H9 (cell line): ENCODE measurements at regions not wholly inside any gene's neighbourhood (a gene's known extent, or its start where the extent isn't known, plus 50 kb on each side); places are given as distances from the start of the nearest gene placed in this dataset.

Experiments
- DNase-seq: peaks from one replicate; pipeline ENCODE4 v3.0.0-alpha.2; 2017
- H2AFZ ChIP-seq: one replicate; pipeline ENCODE4 v1.6.1; 2013; ENCODE audit warnings: mild to moderate bottlenecking, low read length, control low read depth, moderate library complexity
- H2AK5ac ChIP-seq: 2 replicates; pipeline ENCODE4 v1.6.1; 2013; ENCODE audit warnings: low read length, control low read depth, mixed read lengths; ENCODE audit not compliant: insufficient read length
- H2BK120ac ChIP-seq: one replicate; pipeline ENCODE4 v1.6.1; 2013; ENCODE audit warnings: low read depth, mild to moderate bottlenecking, low read length, control low read depth, inconsistent platforms; ENCODE audit not compliant: poor library complexity, severe bottlenecking
- H2BK12ac ChIP-seq: 2 replicates; pipeline ENCODE4 v1.6.1; 2013; ENCODE audit warnings: low read length, control low read depth, mixed read lengths, low read depth; ENCODE audit not compliant: insufficient read length
- H2BK15ac ChIP-seq: 2 replicates; pipeline ENCODE4 v1.6.1; 2013; ENCODE audit warnings: low read depth, low read length, control low read depth
- H2BK20ac ChIP-seq: one replicate; pipeline ENCODE4 v1.6.1; 2013; ENCODE audit warnings: low read depth, mild to moderate bottlenecking, low read length, control low read depth, inconsistent platforms; ENCODE audit not compliant: poor library complexity, severe bottlenecking
- H2BK5ac ChIP-seq: 2 replicates; pipeline ENCODE4 v1.6.1; 2013; ENCODE audit warnings: low read length, control low read depth, mixed read lengths; ENCODE audit not compliant: insufficient read length
- H3K14ac ChIP-seq: 2 replicates; pipeline ENCODE4 v1.6.1; 2013; ENCODE audit warnings: low read length, control low read depth; ENCODE audit not compliant: insufficient read depth
- H3K18ac ChIP-seq: 2 replicates; pipeline ENCODE4 v1.6.1; 2013; ENCODE audit warnings: low read depth, mild to moderate bottlenecking, mixed read lengths, low read length, control low read depth; ENCODE audit not compliant: insufficient read length
- H3K23ac ChIP-seq: 2 replicates; pipeline ENCODE4 v1.6.1; 2013; ENCODE audit warnings: low read length, control low read depth, mixed read lengths, low read depth; ENCODE audit not compliant: insufficient read length
- H3K23me2 ChIP-seq: 2 replicates; pipeline ENCODE4 v1.6.1; 2013; ENCODE audit warnings: low read depth, mild to moderate bottlenecking, mixed read lengths, low read length, control low read depth; ENCODE audit not compliant: insufficient read length, poor library complexity, severe bottlenecking
- H3K27ac ChIP-seq: 2 replicates; pipeline ENCODE4 v1.5.1; 2013; ENCODE audit warnings: low read length, control low read depth, mixed read lengths, low read depth; ENCODE audit not compliant: insufficient read length
- H3K27me3 ChIP-seq: 2 replicates; pipeline ENCODE4 v1.6.1; 2013; ENCODE audit warnings: low read length, control low read depth, inconsistent platforms; ENCODE audit not compliant: insufficient read depth
- H3K4ac ChIP-seq: 2 replicates; pipeline ENCODE4 v1.6.1; 2013; ENCODE audit warnings: low read depth, mild to moderate bottlenecking, control low read depth, inconsistent platforms, low read length, moderate library complexity
- H3K4me1 ChIP-seq: 2 replicates; pipeline ENCODE4 v1.6.1; 2013; ENCODE audit warnings: low read length, control low read depth, inconsistent platforms; ENCODE audit not compliant: insufficient read depth
- H3K4me2 ChIP-seq: 2 replicates; pipeline ENCODE4 v1.6.1; 2013; ENCODE audit warnings: low read length, control low read depth, mixed read lengths; ENCODE audit not compliant: insufficient read length, insufficient read depth
- H3K56ac ChIP-seq: 2 replicates; pipeline ENCODE4 v1.6.1; 2013; ENCODE audit warnings: low read depth, mild to moderate bottlenecking, mixed read lengths, low read length, control low read depth; ENCODE audit not compliant: insufficient read length
- H3K79me1 ChIP-seq: 2 replicates; pipeline ENCODE4 v1.6.1; 2013; ENCODE audit warnings: low read depth, mild to moderate bottlenecking, moderate library complexity, low read length, control low read depth, inconsistent platforms; ENCODE audit not compliant: insufficient read depth, poor library complexity, severe bottlenecking
- H3K79me2 ChIP-seq: 2 replicates; pipeline ENCODE4 v1.6.1; 2013; ENCODE audit warnings: low read length, control low read depth, inconsistent platforms; ENCODE audit not compliant: insufficient read depth
- H3K9ac ChIP-seq: 2 replicates; pipeline ENCODE4 v1.6.1; 2013; ENCODE audit warnings: low read length, control low read depth, mixed read lengths; ENCODE audit not compliant: insufficient read length; ENCODE audit errors: extremely low read depth
- H3K9me3 ChIP-seq: one replicate; pipeline ENCODE4 v1.6.1; 2013; ENCODE audit warnings: low read depth, low read length, inconsistent platforms; ENCODE audit not compliant: control insufficient read depth
- H3T11ph ChIP-seq: one replicate; pipeline ENCODE4 v1.6.1; 2013; ENCODE audit warnings: mild to moderate bottlenecking, low read length, control low read depth, inconsistent platforms
- H4K20me1 ChIP-seq: one replicate; pipeline ENCODE4 v1.6.1; 2013; ENCODE audit not compliant: control insufficient read depth, insufficient read length, insufficient read depth
- H4K5ac ChIP-seq: 2 replicates; pipeline ENCODE4 v1.6.1; 2013; ENCODE audit warnings: low read depth, mild to moderate bottlenecking, mixed read lengths, low read length, control low read depth; ENCODE audit not compliant: insufficient read length
- H4K8ac ChIP-seq: replicated peaks from 2 replicates; pipeline ENCODE4 v1.6.1; 2013; ENCODE audit warnings: low read length, control low read depth, mixed read lengths, low read depth; ENCODE audit not compliant: insufficient read length
- H4K91ac ChIP-seq: 2 replicates; pipeline ENCODE4 v1.6.1; 2013; ENCODE audit warnings: low read depth, mild to moderate bottlenecking, moderate library complexity, mixed read lengths, low read length, control low read depth; ENCODE audit not compliant: insufficient read length
- H3K27ac Mint-ChIP-seq, 3 experiments: 2 replicates in 2 of 3; 3 replicates in 1 of 3; pipeline ENCODE4 v1.8.0; 2020 to 2021; ENCODE audit warnings: mixed read lengths in 3 of 3, mild to moderate bottlenecking in 1 of 3, moderate library complexity in 1 of 3
- H3K27me3 Mint-ChIP-seq: 2 replicates; pipeline ENCODE4 v1.8.0; 2021; ENCODE audit warnings: low read depth, mild to moderate bottlenecking, moderate library complexity, mixed read lengths
- H3K36me3 Mint-ChIP-seq, 3 experiments: 2 replicates in 2 of 3; 3 replicates in 1 of 3; pipeline ENCODE4 v1.8.0; 2020 to 2021; ENCODE audit warnings: low read depth in 3 of 3, mixed read lengths in 3 of 3; ENCODE audit not compliant: insufficient read depth in 1 of 3
- H3K4me1 Mint-ChIP-seq, 2 experiments: 2 replicates each; pipeline ENCODE4 v1.8.0; 2020; ENCODE audit warnings: mixed read lengths in 2 of 2
- H3K4me3 Mint-ChIP-seq, 2 experiments: 2 replicates in 1 of 2; 3 replicates in 1 of 2; pipeline ENCODE4 v1.8.0; 2020 to 2021; ENCODE audit warnings: mild to moderate bottlenecking in 2 of 2, mixed read lengths in 2 of 2, moderate library complexity in 1 of 2
- H3K9me3 Mint-ChIP-seq, 2 experiments: 2 replicates in 1 of 2; 3 replicates in 1 of 2; pipeline ENCODE4 v1.8.0; 2020; ENCODE audit warnings: mild to moderate bottlenecking in 2 of 2, mixed read lengths in 2 of 2, moderate library complexity in 1 of 2
- WGBS: extraction: QIAGEN DNeasy Blood & Tissue Kit; methylation state at CpG from one replicate; pipeline ENCODE4 v1.1.7; 2013; ENCODE audit warnings: missing lambda C conversion rate, low lambda C conversion rate, mixed read lengths; ENCODE audit not compliant: insufficient read length; ENCODE audit errors: extremely low coverage; 5-methylcytosine and 5-hydroxymethylcytosine counted together
- TF ChIP-seq, protein P1 (sequence below): fragments of 200-600 bp; sonication (generic); conservative IDR thresholded peaks from 3 replicates; pipeline ENCODE4 v1.8.0; 2021; ENCODE audit warnings: antibody characterized with exemption, mild to moderate bottlenecking

DNA sequence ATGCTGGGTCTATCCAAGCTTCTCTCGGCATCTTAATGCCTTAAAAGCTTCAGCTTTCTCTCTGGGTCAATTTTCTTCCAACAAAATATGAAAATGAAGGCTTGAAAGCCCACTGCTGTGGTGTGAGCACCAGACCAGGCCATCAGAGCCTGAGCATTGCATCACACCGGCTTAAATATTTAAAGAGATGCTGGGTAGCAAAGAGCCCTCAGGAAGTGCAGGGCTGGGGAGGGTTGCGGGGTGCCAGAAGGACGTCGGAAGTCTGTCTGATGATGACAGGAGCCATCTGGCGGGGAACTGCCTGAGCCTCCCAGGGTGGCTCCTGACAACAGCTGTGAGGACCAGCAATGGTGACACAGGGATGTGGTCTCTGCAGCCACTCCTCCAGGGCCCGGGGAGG, 185.5 kb downstream of the OLFM1 start:
- no peak overlapping the region for H3K27ac ChIP-seq
- no peak overlapping the region for H3K9ac ChIP-seq
- no peak for DNase-seq
- no peaks in the 10 kb centered on the region; a peak in 1 of 7 replicates for H3K36me3 Mint-ChIP-seq
- no peaks in the 10 kb centered on the region for H4K20me1 ChIP-seq
- peaks cover 12 to 18% of the 10 kb centered on the region in 2 experiments for H3K4me1 Mint-ChIP-seq
- H3K4ac ChIP-seq = no peak overlapping the region
- H3K4me3 Mint-ChIP-seq = no peak overlapping the region
- H3T11ph ChIP-seq = no peak overlapping the region
- no CpG with 5 or more reads among the region's 7 CpGs for WGBS
- TF ChIP-seq, protein P1, sequence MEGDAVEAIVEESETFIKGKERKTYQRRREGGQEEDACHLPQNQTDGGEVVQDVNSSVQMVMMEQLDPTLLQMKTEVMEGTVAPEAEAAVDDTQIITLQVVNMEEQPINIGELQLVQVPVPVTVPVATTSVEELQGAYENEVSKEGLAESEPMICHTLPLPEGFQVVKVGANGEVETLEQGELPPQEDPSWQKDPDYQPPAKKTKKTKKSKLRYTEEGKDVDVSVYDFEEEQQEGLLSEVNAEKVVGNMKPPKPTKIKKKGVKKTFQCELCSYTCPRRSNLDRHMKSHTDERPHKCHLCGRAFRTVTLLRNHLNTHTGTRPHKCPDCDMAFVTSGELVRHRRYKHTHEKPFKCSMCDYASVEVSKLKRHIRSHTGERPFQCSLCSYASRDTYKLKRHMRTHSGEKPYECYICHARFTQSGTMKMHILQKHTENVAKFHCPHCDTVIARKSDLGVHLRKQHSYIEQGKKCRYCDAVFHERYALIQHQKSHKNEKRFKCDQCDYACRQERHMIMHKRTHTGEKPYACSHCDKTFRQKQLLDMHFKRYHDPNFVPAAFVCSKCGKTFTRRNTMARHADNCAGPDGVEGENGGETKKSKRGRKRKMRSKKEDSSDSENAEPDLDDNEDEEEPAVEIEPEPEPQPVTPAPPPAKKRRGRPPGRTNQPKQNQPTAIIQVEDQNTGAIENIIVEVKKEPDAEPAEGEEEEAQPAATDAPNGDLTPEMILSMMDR = no peak
- peaks cover 2% of the 10 kb centered on the region in 2 experiments; a peak in 2 of 5 replicates for H3K9me3 Mint-ChIP-seq
- no peak overlapping the region for H2BK15ac ChIP-seq
- no peak overlapping the region for H3K4me2 ChIP-seq
- no peak overlapping the region for H2BK12ac ChIP-seq
- no peak overlapping the region for H4K8ac ChIP-seq
- no peak overlapping the region for H4K91ac ChIP-seq
- no peak overlapping the region for H2BK5ac ChIP-seq
- no peaks in the 10 kb centered on the region for H3K9me3 ChIP-seq
- no peak overlapping the region for H2AK5ac ChIP-seq
- H3K79me1 ChIP-seq = no peaks in the 10 kb centered on the region
- H3K27ac Mint-ChIP-seq = no peak overlapping the region
- no peak overlapping the region for H2BK120ac ChIP-seq
- no peaks in the 10 kb centered on the region for H3K27me3 ChIP-seq
- no peak overlapping the region for H3K23ac ChIP-seq
- no peak overlapping the region for H4K5ac ChIP-seq
- no peak overlapping the region for H2BK20ac ChIP-seq
- H3K14ac ChIP-seq = no peak overlapping the region
- H3K18ac ChIP-seq = no peak overlapping the region
- no peak overlapping the region for H3K56ac ChIP-seq
- no peaks in the 10 kb centered on the region for H3K4me1 ChIP-seq
- no peaks in the 10 kb centered on the region for H3K79me2 ChIP-seq
- H3K23me2 ChIP-seq = no peaks in the 10 kb centered on the region
- no peak overlapping the region for H2AFZ ChIP-seq
- peaks cover 3% of the 10 kb centered on the region for H3K27me3 Mint-ChIP-seq
